Neutrophil (primary cell): ENCODE measurements at regions not wholly inside any gene's neighbourhood (a gene's known extent, or its start where the extent isn't known, plus 50 kb on each side); places are given as distances from the start of the nearest gene placed in this dataset.

ENCODE experiments used
- H3K27ac ChIP-seq: fragments of 200-600 bp; sonication (generic); 2 replicates; pipeline ENCODE4 v1.5.1; 2016; ENCODE audit warnings: mild to moderate bottlenecking, moderate library complexity
- H3K27me3 ChIP-seq: fragments of 200-600 bp; sonication (generic); 2 replicates; pipeline ENCODE4 v1.6.0; 2016; ENCODE audit warnings: mild to moderate bottlenecking
- H3K36me3 ChIP-seq: fragments of 200-600 bp; sonication (generic); 2 replicates; pipeline ENCODE4 v1.5.1; 2017
- H3K4me1 ChIP-seq, 2 experiments: fragments of 200-600 bp in 1 of 2; sonication (generic) in 1 of 2; 1 replicate in 1 of 2; 2 replicates in 1 of 2; pipeline versions ENCODE4 v1.5.1 to v1.6.1; 2013 to 2016; ENCODE audit warnings: low read depth in 1 of 2, low read length in 1 of 2, mild to moderate bottlenecking in 1 of 2, moderate library complexity in 1 of 2; ENCODE audit not compliant: control insufficient read depth in 1 of 2, insufficient read depth in 1 of 2
- H3K4me3 ChIP-seq, 2 experiments: fragments of 200-600 bp in 1 of 2; sonication (generic) in 1 of 2; 1 replicate in 1 of 2; 2 replicates in 1 of 2; pipeline ENCODE4 v1.5.1; 2013 to 2016; ENCODE audit warnings: low read depth in 1 of 2, low read length in 1 of 2, mild to moderate bottlenecking in 1 of 2, moderate library complexity in 1 of 2
- H3K9me3 ChIP-seq: fragments of 200-600 bp; sonication (generic); 2 replicates; pipeline ENCODE4 v1.5.1; 2016
- CTCF ChIP-seq: fragments of 200-600 bp; sonication (generic); IDR thresholded peaks from 2 replicates; pipeline ENCODE4 v1.5.1; 2016; ENCODE audit warnings: antibody characterized with exemption

GRCh38 chr20:12610871-12611270, 397.9 kb upstream of the SPTLC3 start:
- no peak overlapping the region for H3K27ac ChIP-seq
- no peaks in the 10 kb centered on the region for H3K36me3 ChIP-seq
- H3K9me3 ChIP-seq: no peaks in the 10 kb centered on the region
- TF ChIP-seq CTCF: no peak
- H3K4me3 ChIP-seq: no peak overlapping the region
- no peaks in the 10 kb centered on the region for H3K27me3 ChIP-seq
- peaks cover 0 to 5% of the 10 kb centered on the region in 2 experiments for H3K4me1 ChIP-seq

- Histone ChIP-seq H3K4me3 (no peak overlapping the region), H3K27ac (no peak overlapping the region), H3K4me1 (peaks cover 0 to 5% of the 10 kb centered on the region in 2 experiments), H3K36me3 (no peaks in the 10 kb centered on the region), H3K27me3 (no peaks in the 10 kb centered on the region), H3K9me3 (peaks cover 4% of the 10 kb centered on the region)
- no peak for TF ChIP-seq CTCF
Measured at GRCh38 chr20:12614764-12615163, 394.0 kb upstream of the SPTLC3 start.

DNA sequence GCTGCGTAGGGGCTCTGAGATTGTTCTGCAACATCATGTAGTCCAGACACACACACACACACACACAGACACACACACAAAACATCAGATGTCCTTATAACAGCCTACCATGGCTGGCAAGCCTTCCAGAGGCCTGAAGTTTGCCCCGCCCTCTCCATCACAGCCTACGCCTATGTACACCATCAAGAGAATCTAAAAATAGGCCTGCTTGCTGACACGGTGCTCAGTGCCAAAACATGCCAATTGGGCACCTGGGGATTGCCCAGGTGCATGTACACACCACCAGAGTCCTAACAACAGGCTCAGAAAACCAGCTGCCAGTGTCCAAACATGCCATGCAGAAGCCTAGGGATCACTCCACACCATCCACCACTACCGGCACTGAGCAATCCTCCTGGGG, 391.7 kb upstream of the SPTLC3 start:
- no peaks in the 10 kb centered on the region for H3K4me1 ChIP-seq
- TF ChIP-seq CTCF: no peak
- no peak overlapping the region for H3K27ac ChIP-seq
- peaks cover 4% of the 10 kb centered on the region for H3K9me3 ChIP-seq
- H3K36me3 ChIP-seq: no peaks in the 10 kb centered on the region
- no peaks in the 10 kb centered on the region for H3K27me3 ChIP-seq
- no peak overlapping the region for H3K4me3 ChIP-seq

GRCh38 chr20:12623870-12624269, 384.9 kb upstream of the SPTLC3 start:
- Histone ChIP-seq H3K4me1 (no peaks in the 10 kb centered on the region), H3K27ac (no peak overlapping the region), H3K27me3 (no peaks in the 10 kb centered on the region), H3K4me3 (no peak overlapping the region), H3K9me3 (no peaks in the 10 kb centered on the region), H3K36me3 (no peaks in the 10 kb centered on the region)
- TF ChIP-seq CTCF: no peak

GRCh38 chr20:12627485-12627884, 381.3 kb upstream of the SPTLC3 start:
- Histone ChIP-seq H3K9me3 (no peaks in the 10 kb centered on the region), H3K36me3 (no peaks in the 10 kb centered on the region), H3K4me3 (no peak overlapping the region), H3K27me3 (no peaks in the 10 kb centered on the region), H3K4me1 (no peaks in the 10 kb centered on the region), H3K27ac (no peak overlapping the region)
- no peak for TF ChIP-seq CTCF

DNA sequence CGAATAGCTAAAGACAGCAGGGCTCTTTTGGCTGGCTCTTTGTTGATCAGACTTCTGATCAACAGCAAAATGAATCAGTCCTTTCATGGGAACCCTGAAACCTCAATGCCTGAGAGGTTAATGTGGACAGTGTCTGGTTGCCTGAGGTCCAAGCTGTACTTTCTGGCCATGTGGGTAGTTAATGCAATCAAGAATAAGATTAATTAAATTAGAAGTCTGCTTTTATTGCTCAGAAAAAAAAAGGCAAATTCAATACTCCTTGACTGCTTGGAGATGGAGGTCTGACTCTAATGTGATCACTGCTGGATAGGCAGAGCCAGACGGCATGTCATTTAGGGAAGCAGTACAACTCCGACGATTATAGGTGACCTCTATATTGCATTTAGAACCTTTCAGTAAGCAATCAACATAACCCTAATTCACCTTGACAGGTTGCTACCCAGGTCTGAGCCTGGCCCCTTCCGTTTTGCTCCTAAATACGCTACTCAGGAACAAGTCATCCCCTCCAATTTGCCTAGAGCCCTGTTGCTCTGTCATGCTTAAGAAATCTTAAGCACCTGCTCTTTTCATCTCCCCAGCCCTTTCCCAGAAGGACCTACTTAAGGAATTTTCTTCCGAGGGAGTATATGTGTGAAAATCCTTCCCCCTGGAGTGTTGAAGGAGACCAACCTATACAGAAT, 370.0 kb upstream of the SPTLC3 start:
- Histone ChIP-seq H3K4me1 (no peaks in the 10 kb centered on the region), H3K27ac (no peak overlapping the region), H3K9me3 (no peaks in the 10 kb centered on the region), H3K36me3 (no peaks in the 10 kb centered on the region), H3K27me3 (no peaks in the 10 kb centered on the region), H3K4me3 (no peak overlapping the region)
- no peak for TF ChIP-seq CTCF
